Lower leg skin (tissue), 3 donors: ENCODE measurements at regions not wholly inside any gene's neighbourhood (a gene's known extent, or its start where the extent isn't known, plus 50 kb on each side); places are given as distances from the start of the nearest gene placed in this dataset.

Experiments
- POLR2A ChIP-seq, 2 donors: fragments of 450-650 bp; IDR thresholded peaks; one replicate each; pipeline ENCODE4 v1.6.1; 2016 to 2017; ENCODE audit warnings: antibody characterized with exemption in 2 of 2, mild to moderate bottlenecking in 1 of 2, moderate library complexity in 1 of 2
- TF ChIP-seq, protein P1 (sequence below), 3 donors: fragments of 450-650 bp; IDR thresholded peaks; one replicate each; pipeline ENCODE4 v1.5.1; 2016; ENCODE audit warnings: antibody characterized with exemption in 3 of 3, mild to moderate bottlenecking in 3 of 3, moderate library complexity in 2 of 3

DNA sequence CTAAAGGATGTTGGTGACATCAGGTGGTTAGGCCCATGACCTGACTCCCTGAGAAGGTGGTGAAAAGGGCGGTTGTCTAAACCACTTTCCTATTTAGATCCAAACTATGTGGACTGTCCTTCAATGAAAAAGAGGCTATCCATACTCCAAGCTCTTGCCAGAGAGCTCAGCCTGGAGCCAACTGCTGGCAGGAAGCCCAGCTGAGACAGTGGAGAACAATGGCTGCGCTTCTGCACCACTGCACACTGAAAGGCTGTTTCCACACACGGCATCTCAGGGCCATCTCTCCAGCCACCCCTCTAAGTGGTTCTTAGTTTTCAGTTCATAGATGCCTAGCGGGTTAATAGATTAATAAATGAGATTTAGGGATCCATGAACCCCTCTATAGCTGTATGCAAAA is 488.8 kb upstream of the ZMIZ1 start:
- TF ChIP-seq, protein P1, sequence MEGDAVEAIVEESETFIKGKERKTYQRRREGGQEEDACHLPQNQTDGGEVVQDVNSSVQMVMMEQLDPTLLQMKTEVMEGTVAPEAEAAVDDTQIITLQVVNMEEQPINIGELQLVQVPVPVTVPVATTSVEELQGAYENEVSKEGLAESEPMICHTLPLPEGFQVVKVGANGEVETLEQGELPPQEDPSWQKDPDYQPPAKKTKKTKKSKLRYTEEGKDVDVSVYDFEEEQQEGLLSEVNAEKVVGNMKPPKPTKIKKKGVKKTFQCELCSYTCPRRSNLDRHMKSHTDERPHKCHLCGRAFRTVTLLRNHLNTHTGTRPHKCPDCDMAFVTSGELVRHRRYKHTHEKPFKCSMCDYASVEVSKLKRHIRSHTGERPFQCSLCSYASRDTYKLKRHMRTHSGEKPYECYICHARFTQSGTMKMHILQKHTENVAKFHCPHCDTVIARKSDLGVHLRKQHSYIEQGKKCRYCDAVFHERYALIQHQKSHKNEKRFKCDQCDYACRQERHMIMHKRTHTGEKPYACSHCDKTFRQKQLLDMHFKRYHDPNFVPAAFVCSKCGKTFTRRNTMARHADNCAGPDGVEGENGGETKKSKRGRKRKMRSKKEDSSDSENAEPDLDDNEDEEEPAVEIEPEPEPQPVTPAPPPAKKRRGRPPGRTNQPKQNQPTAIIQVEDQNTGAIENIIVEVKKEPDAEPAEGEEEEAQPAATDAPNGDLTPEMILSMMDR (IDR thresholded peaks at IDR 0.05): no peak
- TF ChIP-seq POLR2A (IDR thresholded peaks at IDR 0.05): no peak
